WTC11 (cell line): ENCODE measurements at regions not wholly inside any gene's neighbourhood (a gene's known extent, or its start where the extent isn't known, plus 50 kb on each side); places are given as distances from the start of the nearest gene placed in this dataset.
A peak's percentile ranks its signal among the peaks of the same experiment; 100 is the strongest.

ENCODE experiments used
- ATAC-seq: fragments of 200-7000 bp; cut with Tn5 transposase; 2 replicates; pipeline ENCODE4 v1.10.0; 2021; ENCODE audit warnings: mild to moderate bottlenecking, moderate library complexity
- CTCF ChIA-PET: fragments of 300-600 bp; sonication (Branson Sonifier 250); formaldehyde crosslinking; loops from one replicate; lab custom pipeline; 2021; ENCODE audit warnings: antibody characterized with exemption; lab: Charles Lee
- POLR2A ChIA-PET: fragments of 350-600 bp; sonication (Branson Sonifier 250); formaldehyde crosslinking; loops from one replicate; lab custom pipeline; 2021; ENCODE audit warnings: antibody characterized with exemption; lab: Charles Lee
- DNase-seq: peaks from one replicate; pipeline ENCODE4 v3.0.0; 2021; ENCODE audit warnings: low spot score
- H3K27ac Mint-ChIP-seq: 2 replicates; pipeline ENCODE4 v1.8.0; 2021; ENCODE audit warnings: mixed read lengths
- H3K27me3 Mint-ChIP-seq: 2 replicates; pipeline ENCODE4 v1.8.0; 2021; ENCODE audit warnings: low read depth, mild to moderate bottlenecking, moderate library complexity, mixed read lengths
- H3K36me3 Mint-ChIP-seq: 2 replicates; pipeline ENCODE4 v1.8.0; 2021; ENCODE audit warnings: mixed read lengths
- H3K4me1 Mint-ChIP-seq: 2 replicates; pipeline ENCODE4 v1.8.0; 2022; ENCODE audit warnings: mixed read lengths
- H3K4me3 Mint-ChIP-seq: 2 replicates; pipeline ENCODE4 v1.8.0; 2021; ENCODE audit warnings: mild to moderate bottlenecking, moderate library complexity, mixed read lengths
- H3K9me3 Mint-ChIP-seq: 2 replicates; pipeline ENCODE4 v1.8.0; 2021; ENCODE audit warnings: mixed read lengths
- CTCF ChIP-seq: fragments of 200-600 bp; IDR thresholded peaks from 2 replicates; pipeline ENCODE4 v1.8.0; 2022; ENCODE audit warnings: antibody characterized with exemption
- ETV6 ChIP-seq: sonication (generic); formaldehyde crosslinking; IDR thresholded peaks from 2 replicates; pipeline ENCODE4 v1.8.1; 2022; ENCODE audit warnings: mild to moderate bottlenecking, missing genetic modification reagents
- FOXK1 ChIP-seq: sonication (generic); formaldehyde crosslinking; IDR thresholded peaks from 2 replicates; pipeline ENCODE4 v1.8.0; 2022; ENCODE audit warnings: mild to moderate bottlenecking, moderate library complexity, missing genetic modification reagents
- MAX ChIP-seq: sonication (generic); formaldehyde crosslinking; IDR thresholded peaks from 2 replicates; pipeline ENCODE4 v1.8.0; 2022; ENCODE audit warnings: mild to moderate bottlenecking, missing genetic modification reagents
- MYBL2 ChIP-seq: sonication (generic); formaldehyde crosslinking; IDR thresholded peaks from 2 replicates; pipeline ENCODE4 v1.8.1; 2023; ENCODE audit warnings: mild to moderate bottlenecking, moderate library complexity, missing genetic modification reagents
- PRRX2 ChIP-seq: fragments of 250-450 bp; sonication (Bioruptor Pico); IDR thresholded peaks from 2 replicates; pipeline ENCODE4 v1.8.0; 2021; ENCODE audit warnings: mild to moderate bottlenecking
- RELA ChIP-seq: sonication (generic); formaldehyde crosslinking; IDR thresholded peaks from 2 replicates; pipeline ENCODE4 v1.8.1; 2022; ENCODE audit warnings: missing genetic modification reagents, mild to moderate bottlenecking, borderline replicate concordance
- SP1 ChIP-seq: sonication (generic); formaldehyde crosslinking; conservative IDR thresholded peaks from 2 replicates; pipeline ENCODE4 v1.8.1; 2022; ENCODE audit warnings: missing genetic modification reagents
- TEAD1 ChIP-seq: sonication (generic); formaldehyde crosslinking; IDR thresholded peaks from 2 replicates; pipeline ENCODE4 v1.8.0; 2022; ENCODE audit warnings: mild to moderate bottlenecking, missing genetic modification reagents
- TEAD4 ChIP-seq: sonication (generic); formaldehyde crosslinking; IDR thresholded peaks from 2 replicates; pipeline ENCODE4 v1.8.0; 2022; ENCODE audit warnings: mild to moderate bottlenecking, missing genetic modification reagents
- ZBTB21 ChIP-seq: sonication (generic); formaldehyde crosslinking; IDR thresholded peaks from 2 replicates; pipeline ENCODE4 v1.8.1; 2023; ENCODE audit warnings: mild to moderate bottlenecking, missing genetic modification reagents, borderline replicate concordance
- ZNF317 ChIP-seq: sonication (generic); formaldehyde crosslinking; IDR thresholded peaks from 2 replicates; pipeline ENCODE4 v1.8.1; 2023; ENCODE audit warnings: low read depth, mild to moderate bottlenecking, moderate library complexity, missing genetic modification reagents, borderline replicate concordance
- ZNF512 ChIP-seq: sonication (generic); formaldehyde crosslinking; IDR thresholded peaks from 2 replicates; pipeline ENCODE4 v1.8.1; 2022; ENCODE audit warnings: missing genetic modification reagents, borderline replicate concordance
- ZNF671 ChIP-seq: fragments of 250-450 bp; sonication (Bioruptor Pico); IDR thresholded peaks from 2 replicates; pipeline ENCODE4 v1.8.0; 2021; ENCODE audit warnings: mild to moderate bottlenecking
- TF ChIP-seq, protein P1 (sequence below): sonication (generic); formaldehyde crosslinking; conservative IDR thresholded peaks from 2 replicates; pipeline ENCODE4 v1.8.1; 2023; ENCODE audit warnings: mild to moderate bottlenecking, low read depth, missing genetic modification reagents, moderate library complexity
- TF ChIP-seq, protein P2 (sequence below): fragments of 250-450 bp; sonication (Bioruptor Pico); IDR thresholded peaks from 2 replicates; pipeline ENCODE4 v1.9.0; 2021; ENCODE audit warnings: moderate library complexity, mild to moderate bottlenecking, inconsistent platforms, borderline replicate concordance
- TF ChIP-seq, protein P3 (sequence below): sonication (generic); formaldehyde crosslinking; IDR thresholded peaks from 2 replicates; pipeline ENCODE4 v1.8.0; 2023; ENCODE audit warnings: missing genetic modification reagents, mild to moderate bottlenecking, borderline replicate concordance
- TF ChIP-seq, protein P4 (sequence below): sonication (generic); formaldehyde crosslinking; IDR thresholded peaks from 2 replicates; pipeline ENCODE4 v1.8.1; 2022; ENCODE audit warnings: low read depth, mild to moderate bottlenecking, moderate library complexity, missing genetic modification reagents, borderline replicate concordance

- POLR2A ChIA-PET: no interaction called here
- H3K27ac Mint-ChIP-seq: no peak overlapping the region
- peaks cover 25% of the 10 kb centered on the region for H3K27me3 Mint-ChIP-seq
- no peaks in the 10 kb centered on the region for H3K9me3 Mint-ChIP-seq
- DNase-seq: peak; percentile 84
- no peaks in the 10 kb centered on the region for H3K36me3 Mint-ChIP-seq
- peak; percentile 96 for ATAC-seq
- 0 out of 2 replicates have a peak, but pooled peaks cover 3% of the 10 kb centered on the region for H3K4me1 Mint-ChIP-seq
- TF ChIP-seq ZNF317 (CRISPR knock-in tag) (no peak), TEAD4 (CRISPR knock-in tag) (no peak), CTCF (peak; percentile 88), MAX (CRISPR knock-in tag) (peak; percentile 69; the same call in 1 of the 2 replicates), ETV6 (CRISPR knock-in tag) (no peak), SP1 (0 out of 2 replicates have a peak, but pooled peaks have one; percentile 45), ZBTB21 (no peak), TEAD1 (CRISPR knock-in tag) (no peak), ZNF512 (CRISPR knock-in tag) (no peak)
- TF ChIP-seq, protein P1, sequence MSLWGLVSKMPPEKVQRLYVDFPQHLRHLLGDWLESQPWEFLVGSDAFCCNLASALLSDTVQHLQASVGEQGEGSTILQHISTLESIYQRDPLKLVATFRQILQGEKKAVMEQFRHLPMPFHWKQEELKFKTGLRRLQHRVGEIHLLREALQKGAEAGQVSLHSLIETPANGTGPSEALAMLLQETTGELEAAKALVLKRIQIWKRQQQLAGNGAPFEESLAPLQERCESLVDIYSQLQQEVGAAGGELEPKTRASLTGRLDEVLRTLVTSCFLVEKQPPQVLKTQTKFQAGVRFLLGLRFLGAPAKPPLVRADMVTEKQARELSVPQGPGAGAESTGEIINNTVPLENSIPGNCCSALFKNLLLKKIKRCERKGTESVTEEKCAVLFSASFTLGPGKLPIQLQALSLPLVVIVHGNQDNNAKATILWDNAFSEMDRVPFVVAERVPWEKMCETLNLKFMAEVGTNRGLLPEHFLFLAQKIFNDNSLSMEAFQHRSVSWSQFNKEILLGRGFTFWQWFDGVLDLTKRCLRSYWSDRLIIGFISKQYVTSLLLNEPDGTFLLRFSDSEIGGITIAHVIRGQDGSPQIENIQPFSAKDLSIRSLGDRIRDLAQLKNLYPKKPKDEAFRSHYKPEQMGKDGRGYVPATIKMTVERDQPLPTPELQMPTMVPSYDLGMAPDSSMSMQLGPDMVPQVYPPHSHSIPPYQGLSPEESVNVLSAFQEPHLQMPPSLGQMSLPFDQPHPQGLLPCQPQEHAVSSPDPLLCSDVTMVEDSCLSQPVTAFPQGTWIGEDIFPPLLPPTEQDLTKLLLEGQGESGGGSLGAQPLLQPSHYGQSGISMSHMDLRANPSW (CRISPR knock-in tag): no peak
- TF ChIP-seq, protein P2, sequence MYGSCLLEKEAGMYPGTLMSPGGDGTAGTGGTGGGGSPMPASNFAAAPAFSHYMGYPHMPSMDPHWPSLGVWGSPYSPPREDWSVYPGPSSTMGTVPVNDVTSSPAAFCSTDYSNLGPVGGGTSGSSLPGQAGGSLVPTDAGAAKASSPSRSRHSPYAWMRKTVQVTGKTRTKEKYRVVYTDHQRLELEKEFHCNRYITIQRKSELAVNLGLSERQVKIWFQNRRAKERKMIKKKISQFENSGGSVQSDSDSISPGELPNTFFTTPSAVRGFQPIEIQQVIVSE (CRISPR knock-in tag): no peak
- TF ChIP-seq, all 79 proteins: peak for 3
- peak overlapping the region; percentile 66 for H3K4me3 Mint-ChIP-seq
- CTCF ChIA-PET: interaction anchor here (0.6 to 3.1 kb wide), 10 partner anchors 16 to 354 kb away, joined by 3 to 26 read pairs (median 6); no protein-coding TSS in a partner anchor
These were observed 157.6 kb downstream of the HERPUD2 start for GRCh38 chr7:35537067-35538023.

- H3K9me3 Mint-ChIP-seq: no peaks in the 10 kb centered on the region
- DNase-seq (no peak), ATAC-seq (no peak)
- 0 out of 2 replicates have a peak, but pooled peaks cover 3% of the 10 kb centered on the region for H3K4me1 Mint-ChIP-seq
- peaks cover 25% of the 10 kb centered on the region for H3K27me3 Mint-ChIP-seq
- ChIA-PET POLR2A (no interaction called here), CTCF (interaction anchor here (1.3 to 1.4 kb wide), 2 partner anchors 16 to 112 kb away, joined by 4 to 5 read pairs; no protein-coding TSS in a partner anchor)
- H3K4me3 Mint-ChIP-seq: no peak overlapping the region
- no peak overlapping the region for H3K27ac Mint-ChIP-seq
- no peaks in the 10 kb centered on the region for H3K36me3 Mint-ChIP-seq
- no peak for TF ChIP-seq RELA (CRISPR knock-in tag)
- TF ChIP-seq TEAD1 (CRISPR knock-in tag): no peak
- TF ChIP-seq, protein P3, sequence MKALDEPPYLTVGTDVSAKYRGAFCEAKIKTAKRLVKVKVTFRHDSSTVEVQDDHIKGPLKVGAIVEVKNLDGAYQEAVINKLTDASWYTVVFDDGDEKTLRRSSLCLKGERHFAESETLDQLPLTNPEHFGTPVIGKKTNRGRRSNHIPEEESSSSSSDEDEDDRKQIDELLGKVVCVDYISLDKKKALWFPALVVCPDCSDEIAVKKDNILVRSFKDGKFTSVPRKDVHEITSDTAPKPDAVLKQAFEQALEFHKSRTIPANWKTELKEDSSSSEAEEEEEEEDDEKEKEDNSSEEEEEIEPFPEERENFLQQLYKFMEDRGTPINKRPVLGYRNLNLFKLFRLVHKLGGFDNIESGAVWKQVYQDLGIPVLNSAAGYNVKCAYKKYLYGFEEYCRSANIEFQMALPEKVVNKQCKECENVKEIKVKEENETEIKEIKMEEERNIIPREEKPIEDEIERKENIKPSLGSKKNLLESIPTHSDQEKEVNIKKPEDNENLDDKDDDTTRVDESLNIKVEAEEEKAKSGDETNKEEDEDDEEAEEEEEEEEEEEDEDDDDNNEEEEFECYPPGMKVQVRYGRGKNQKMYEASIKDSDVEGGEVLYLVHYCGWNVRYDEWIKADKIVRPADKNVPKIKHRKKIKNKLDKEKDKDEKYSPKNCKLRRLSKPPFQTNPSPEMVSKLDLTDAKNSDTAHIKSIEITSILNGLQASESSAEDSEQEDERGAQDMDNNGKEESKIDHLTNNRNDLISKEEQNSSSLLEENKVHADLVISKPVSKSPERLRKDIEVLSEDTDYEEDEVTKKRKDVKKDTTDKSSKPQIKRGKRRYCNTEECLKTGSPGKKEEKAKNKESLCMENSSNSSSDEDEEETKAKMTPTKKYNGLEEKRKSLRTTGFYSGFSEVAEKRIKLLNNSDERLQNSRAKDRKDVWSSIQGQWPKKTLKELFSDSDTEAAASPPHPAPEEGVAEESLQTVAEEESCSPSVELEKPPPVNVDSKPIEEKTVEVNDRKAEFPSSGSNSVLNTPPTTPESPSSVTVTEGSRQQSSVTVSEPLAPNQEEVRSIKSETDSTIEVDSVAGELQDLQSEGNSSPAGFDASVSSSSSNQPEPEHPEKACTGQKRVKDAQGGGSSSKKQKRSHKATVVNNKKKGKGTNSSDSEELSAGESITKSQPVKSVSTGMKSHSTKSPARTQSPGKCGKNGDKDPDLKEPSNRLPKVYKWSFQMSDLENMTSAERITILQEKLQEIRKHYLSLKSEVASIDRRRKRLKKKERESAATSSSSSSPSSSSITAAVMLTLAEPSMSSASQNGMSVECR (CRISPR knock-in tag): no peak
- no peak for TF ChIP-seq ZNF671 (CRISPR knock-in tag)
- TF ChIP-seq PRRX2: no peak
- no peak for TF ChIP-seq MYBL2 (CRISPR knock-in tag)
- TF ChIP-seq, protein P4, sequence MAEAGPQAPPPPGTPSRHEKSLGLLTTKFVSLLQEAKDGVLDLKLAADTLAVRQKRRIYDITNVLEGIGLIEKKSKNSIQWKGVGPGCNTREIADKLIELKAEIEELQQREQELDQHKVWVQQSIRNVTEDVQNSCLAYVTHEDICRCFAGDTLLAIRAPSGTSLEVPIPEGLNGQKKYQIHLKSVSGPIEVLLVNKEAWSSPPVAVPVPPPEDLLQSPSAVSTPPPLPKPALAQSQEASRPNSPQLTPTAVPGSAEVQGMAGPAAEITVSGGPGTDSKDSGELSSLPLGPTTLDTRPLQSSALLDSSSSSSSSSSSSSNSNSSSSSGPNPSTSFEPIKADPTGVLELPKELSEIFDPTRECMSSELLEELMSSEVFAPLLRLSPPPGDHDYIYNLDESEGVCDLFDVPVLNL (CRISPR knock-in tag): no peak
- TF ChIP-seq FOXK1 (CRISPR knock-in tag): no peak
- TF ChIP-seq SP1: no peak
These were observed 158.5 kb downstream of the HERPUD2 start for GRCh38 chr7:35536396-35536826.
